HCT116 (cell line): ENCODE measurements at regions not wholly inside any gene's neighbourhood (a gene's known extent, or its start where the extent isn't known, plus 50 kb on each side); places are given as distances from the start of the nearest gene placed in this dataset.

ENCODE experiments used
- EZH2 ChIP-seq: fragments of 200-600 bp; sonication (generic); IDR thresholded peaks from 2 replicates; pipeline ENCODE4 v1.6.1; 2017; ENCODE audit warnings: antibody characterized with exemption, mixed run types
- EZH2phosphoT487 ChIP-seq: fragments of 200-600 bp; IDR thresholded peaks from 2 replicates; pipeline ENCODE4 v1.6.1; 2018; ENCODE audit warnings: antibody characterized with exemption, borderline replicate concordance
- POLR2AphosphoS5 ChIP-seq: IDR thresholded peaks from 2 replicates; pipeline ENCODE4 v1.6.1; 2011; ENCODE audit warnings: mild to moderate bottlenecking, low read depth, low read length, moderate library complexity
- RAD21 ChIP-seq: IDR thresholded peaks from 2 replicates; pipeline ENCODE4 v1.6.1; 2012; ENCODE audit warnings: low read depth, mild to moderate bottlenecking

DNA sequence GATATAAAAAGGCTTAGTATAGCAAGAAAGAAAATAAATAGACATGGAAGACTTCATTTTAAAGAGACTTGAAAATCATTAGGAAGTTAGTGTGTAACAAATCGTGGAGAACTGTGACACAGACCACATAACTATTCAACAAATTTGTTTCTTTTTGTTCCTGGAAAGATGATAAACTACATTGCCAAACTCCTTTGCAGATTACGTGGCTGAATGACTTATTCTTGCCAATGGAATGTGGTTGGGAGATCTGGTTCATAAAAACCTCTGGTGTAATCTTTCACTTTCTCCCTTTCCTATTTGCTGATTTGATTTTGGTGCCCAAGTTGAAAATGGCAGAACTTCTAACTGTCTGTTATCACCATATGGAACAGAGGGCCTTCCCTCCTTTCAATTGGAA lies 328.9 kb upstream of the MEF2C start:
- TF ChIP-seq EZH2 (no peak), RAD21 (no peak), POLR2AphosphoS5 (no peak), EZH2phosphoT487 (no peak)
